ENCODE measurements at regions not wholly inside any gene's neighbourhood (a gene's known extent, or its start where the extent isn't known, plus 50 kb on each side); places are given as distances from the start of the nearest gene placed in this dataset.

- TF ChIP-seq, protein P1, sequence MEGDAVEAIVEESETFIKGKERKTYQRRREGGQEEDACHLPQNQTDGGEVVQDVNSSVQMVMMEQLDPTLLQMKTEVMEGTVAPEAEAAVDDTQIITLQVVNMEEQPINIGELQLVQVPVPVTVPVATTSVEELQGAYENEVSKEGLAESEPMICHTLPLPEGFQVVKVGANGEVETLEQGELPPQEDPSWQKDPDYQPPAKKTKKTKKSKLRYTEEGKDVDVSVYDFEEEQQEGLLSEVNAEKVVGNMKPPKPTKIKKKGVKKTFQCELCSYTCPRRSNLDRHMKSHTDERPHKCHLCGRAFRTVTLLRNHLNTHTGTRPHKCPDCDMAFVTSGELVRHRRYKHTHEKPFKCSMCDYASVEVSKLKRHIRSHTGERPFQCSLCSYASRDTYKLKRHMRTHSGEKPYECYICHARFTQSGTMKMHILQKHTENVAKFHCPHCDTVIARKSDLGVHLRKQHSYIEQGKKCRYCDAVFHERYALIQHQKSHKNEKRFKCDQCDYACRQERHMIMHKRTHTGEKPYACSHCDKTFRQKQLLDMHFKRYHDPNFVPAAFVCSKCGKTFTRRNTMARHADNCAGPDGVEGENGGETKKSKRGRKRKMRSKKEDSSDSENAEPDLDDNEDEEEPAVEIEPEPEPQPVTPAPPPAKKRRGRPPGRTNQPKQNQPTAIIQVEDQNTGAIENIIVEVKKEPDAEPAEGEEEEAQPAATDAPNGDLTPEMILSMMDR (IDR thresholded peaks at IDR 0.05): no peak
- TF ChIP-seq POLR2A (IDR thresholded peaks at IDR 0.05) (no peak), POLR2AphosphoS5 (IDR thresholded peaks at IDR 0.05; ENCODE audit: insufficient read depth in 1 of 2, low read depth in 1 of 2) (no peak)
Measured at GRCh38 chr6:28839443-28840120, 84.2 kb downstream of the TRIM27 start.
